ENCODE measurements at regions not wholly inside any gene's neighbourhood (a gene's known extent, or its start where the extent isn't known, plus 50 kb on each side); places are given as distances from the start of the nearest gene placed in this dataset.

DNA sequence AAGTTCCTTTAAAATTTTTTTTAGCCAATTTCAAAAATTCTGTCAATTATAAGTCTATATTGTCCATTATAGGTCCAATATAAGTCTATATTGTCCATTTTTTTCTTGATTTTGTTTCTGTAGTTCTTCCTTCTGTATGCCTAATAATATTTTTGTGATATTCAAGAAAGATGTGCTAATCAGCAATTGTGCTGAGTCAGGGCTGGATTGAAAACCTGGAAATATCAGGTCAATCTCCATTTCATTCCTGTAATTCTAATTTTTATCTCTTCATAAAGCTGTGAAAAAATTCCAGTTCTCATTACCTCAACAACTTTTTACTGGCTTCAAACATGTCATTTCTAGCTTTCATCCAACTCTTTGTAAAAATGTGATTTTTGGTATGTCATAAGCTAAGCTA lies 353.7 kb downstream of the SLITRK6 start:
- DNase-seq = no peak

DNA sequence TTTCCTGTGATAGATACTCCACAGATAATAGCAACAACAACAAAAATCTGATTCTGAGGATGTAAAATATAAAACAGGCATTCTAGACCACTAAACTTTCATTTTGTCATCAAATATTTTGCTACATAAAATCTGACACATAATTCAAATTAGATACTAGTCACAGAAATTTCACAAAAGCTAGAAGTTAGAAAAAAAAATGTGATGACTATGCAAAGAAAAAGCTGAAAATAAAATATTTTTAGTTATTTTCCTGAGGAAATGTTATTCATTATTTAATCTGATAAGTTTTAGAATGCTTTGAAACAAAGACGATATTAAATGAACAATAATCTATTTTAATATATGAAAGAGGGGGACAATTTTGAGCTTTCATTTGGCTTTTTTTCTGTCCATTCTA lies 357.2 kb downstream of the SLITRK6 start:
- DNase-seq = no peak

DNA sequence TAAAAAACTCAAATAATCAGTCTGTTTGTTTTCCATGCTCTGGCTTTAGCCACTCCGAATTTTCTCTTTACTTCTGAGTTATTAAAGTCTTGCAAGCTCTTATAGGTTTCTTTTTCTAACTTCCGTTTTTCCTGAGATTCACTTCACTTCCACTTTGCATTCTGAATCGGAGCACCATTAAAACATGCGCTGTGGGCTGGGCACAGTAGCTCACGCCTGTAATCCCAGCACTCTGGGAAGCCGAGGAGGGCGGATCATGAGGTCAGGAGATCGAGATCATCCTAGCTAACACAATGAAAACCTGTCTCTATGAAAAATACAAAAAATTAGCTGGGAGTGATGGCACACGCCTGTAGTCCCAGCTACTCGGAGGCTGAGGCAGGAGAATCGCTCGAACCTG lies 357.9 kb downstream of the SLITRK6 start:
- DNase-seq = no peak

DNA sequence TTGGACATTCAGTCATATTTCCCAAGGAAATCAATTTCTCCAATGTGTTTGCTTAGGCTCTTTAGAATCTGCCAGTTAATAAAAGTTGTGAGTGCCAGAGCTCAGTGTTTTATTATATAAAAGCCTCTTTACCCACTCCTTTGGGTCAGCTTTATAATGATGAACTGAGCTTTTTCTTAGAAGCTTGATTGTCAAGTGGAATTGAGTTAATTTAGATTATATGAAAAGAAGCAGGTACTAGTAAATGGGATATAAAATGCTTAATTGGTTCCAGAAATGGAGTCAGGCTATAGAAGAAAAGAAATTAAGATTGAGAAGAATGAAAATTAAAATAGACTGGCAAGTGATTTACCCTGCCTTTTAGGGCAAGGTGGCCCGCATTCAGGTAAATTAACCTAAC lies 363.2 kb downstream of the SLITRK6 start:
- no peak for DNase-seq

DNA sequence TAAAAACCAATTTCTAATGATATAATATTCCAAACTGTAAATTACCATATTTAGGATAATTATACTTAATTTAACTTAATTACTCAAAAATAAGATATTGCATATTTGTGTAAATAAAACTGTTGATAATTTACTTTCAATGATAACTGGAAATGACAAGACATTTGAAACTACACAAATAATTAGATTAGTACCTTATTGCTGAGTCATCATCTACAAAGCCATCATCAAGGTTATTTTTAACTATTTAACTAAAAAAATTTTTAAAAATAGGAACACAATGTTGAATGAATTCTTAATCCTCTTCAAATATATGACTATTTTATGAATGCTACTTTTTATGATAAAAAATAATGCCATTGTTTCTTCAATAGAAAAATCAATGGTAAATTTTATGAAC lies 364.3 kb downstream of the SLITRK6 start:
- DNase-seq = no peak

DNA sequence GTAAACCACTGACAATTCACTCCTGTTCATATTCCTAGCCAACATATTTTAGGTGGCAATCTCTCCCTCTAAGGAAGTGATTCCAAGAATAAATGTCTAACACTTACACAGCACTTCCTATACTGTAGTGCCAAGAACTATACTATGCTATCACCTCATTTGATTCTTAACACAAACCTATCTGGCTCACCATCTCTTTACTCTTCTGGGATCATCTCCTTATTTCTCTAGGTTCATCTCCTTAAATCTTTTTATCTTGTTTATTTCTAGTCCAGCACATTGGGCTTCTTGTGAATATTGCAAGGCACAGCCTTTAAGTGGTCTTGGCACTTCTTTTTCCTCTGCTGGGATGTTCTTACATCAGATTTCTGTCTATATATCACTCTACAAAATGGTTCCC lies 366.3 kb downstream of the SLITRK6 start:
- DNase-seq = no peak

DNA sequence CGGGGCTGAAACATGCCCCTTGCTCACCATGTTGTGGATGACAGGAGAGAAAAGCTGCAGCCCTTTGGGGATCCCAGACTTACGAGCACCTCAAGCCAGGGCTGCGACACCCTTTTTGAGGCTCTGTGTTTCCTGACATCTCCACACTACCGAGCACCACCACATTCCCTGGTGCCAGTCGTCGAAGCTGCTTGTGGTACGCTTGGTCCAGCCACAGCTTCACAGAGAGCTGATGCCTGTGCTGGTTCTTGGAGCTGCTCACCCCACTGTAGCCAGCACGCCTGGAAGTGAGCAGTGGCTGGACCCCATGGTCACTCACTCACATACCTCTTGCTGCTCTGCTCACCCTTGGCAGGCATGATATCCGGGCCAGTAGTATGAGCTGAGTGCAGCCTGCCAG lies 367.5 kb downstream of the SLITRK6 start:
- no peak for DNase-seq

DNA sequence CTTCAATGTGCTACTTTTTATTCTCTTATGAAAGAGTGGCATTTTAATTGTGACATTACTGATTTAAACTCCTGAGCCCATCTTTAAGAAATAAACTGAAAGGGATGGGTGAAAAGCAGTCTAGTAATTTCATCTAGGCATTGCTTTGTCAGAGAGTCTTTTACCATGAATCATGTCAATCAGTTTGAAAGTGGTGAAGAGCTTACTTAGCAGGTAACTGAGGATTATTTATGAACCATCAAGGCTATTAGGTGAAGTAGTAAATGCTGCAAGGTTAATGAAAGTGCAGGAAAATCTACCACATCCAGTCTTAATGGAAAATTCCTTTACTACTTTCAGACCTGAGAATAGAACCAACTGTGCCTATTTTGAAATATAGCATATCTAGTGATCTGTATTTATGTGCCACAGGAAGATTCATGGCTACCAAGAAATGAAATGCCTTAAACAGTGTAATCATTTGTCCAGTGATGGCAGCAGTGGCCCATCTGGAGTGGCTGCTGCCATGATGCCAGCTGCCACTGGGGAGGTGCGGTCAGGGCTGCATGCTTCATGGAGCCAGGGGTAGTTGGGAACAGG lies 368.9 kb downstream of the SLITRK6 start:
- DNase-seq = no peak

DNA sequence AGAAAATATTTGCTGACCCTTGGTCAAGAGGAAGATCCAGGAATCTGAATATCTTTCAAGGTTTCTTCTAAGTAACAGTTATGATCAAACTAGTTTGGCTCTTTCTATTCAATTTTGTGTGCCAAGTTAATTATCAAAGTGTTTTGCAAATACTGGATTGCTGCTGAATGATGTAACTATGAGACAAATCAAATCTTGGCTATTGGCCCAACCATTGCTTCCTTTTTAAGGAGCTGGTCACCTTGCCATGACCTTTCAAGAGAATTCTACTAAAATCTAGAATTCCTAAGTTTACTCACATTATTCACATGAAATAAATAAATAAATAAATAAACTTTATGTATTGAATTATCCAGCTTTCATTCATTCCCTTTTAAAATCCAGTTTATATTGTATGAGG lies 371.8 kb downstream of the SLITRK6 start:
- DNase-seq = no peak

DNA sequence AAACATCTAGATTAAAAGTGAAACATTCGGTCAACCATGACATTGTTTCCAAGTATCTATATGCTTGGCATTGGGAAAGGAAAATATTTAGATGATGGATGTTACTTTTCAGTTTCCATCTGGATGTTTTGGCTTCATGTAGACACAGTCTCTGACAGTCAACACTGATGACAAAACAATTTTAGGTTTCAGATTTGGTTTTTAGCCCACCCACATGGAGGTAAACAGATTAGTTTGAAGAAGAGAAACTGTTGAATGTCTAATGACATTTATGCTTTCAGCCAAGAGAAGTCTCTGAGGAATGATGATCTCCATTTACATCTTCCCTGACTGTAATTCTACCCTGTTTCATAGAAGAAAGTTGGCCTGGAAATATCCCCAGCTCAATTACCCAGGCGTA lies 379.1 kb downstream of the SLITRK6 start:
- no peak for DNase-seq

DNA sequence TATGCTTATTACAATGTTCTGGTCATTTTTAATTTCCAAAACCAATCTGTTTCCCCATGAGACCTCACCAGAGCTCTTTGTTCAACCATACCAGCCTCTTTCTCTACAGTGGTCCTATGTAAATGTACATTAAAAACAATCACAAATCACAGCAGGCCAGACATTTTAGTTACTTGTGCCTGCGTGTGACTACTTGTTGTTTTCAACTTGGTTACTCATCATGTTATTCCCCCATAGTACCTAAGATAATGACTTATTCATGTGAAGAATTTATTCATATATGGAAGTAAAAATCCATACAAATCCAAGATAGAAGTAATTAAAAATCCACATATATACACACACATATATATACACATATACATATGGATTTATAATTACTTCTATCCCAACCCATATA lies 379.6 kb downstream of the SLITRK6 start:
- DNase-seq = no peak

DNA sequence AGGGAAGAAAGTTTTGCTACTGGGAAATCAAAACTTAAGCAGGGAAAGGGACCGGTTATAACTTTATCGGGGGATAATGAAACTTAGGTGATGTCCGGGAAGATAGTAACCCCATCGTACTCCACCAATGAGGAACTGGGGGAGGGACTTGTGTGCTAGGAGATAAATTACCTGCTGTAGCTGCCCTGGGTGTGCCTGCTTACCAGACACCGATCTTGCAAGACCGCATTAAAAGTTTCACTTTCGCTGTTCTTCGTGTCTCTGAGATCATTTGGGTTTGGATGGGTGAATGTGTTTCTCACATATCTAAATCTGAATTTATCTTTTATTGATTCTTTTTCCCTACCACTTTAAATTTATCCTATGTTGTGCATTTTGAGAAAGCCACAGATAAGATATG lies 381.4 kb downstream of the SLITRK6 start:
- no peak for DNase-seq

DNA sequence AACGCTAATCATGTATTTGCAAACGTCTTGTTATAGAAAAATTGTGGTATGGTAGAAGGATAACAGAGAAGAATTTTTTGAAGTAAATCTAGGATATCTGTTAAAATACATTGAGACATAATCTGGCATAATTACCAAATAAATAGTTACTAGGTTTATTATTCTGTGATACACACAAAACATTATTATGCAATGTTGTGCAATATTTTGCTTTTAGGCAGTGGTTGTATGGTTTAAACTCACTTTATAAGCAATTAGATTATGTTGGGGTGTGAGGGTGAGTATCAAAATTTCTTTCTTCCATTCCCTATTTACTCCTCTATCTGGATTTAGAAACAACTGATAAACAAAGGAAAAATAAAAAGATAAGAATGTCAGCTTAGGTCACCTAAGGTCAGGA lies 385.6 kb downstream of the SLITRK6 start:
- DNase-seq = no peak

DNA sequence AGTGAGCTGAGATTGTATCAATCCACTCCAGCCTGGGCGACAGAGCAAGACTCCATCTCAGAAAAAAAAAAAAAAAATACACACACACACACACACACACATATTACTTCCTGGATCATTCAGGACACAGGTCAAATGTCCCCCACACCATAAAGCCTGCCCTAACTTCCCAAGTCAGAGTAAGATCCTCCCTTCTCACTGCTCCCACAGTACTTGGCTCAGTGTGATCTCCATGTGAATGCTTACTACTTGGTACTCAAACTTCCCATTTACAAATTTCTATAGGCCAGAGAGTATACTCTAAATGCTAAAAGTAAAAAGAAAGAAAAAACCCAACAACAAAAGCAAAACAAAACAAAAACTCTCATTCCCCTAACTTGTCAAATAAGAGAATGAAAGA lies 386.8 kb downstream of the SLITRK6 start:
- DNase-seq = no peak

DNA sequence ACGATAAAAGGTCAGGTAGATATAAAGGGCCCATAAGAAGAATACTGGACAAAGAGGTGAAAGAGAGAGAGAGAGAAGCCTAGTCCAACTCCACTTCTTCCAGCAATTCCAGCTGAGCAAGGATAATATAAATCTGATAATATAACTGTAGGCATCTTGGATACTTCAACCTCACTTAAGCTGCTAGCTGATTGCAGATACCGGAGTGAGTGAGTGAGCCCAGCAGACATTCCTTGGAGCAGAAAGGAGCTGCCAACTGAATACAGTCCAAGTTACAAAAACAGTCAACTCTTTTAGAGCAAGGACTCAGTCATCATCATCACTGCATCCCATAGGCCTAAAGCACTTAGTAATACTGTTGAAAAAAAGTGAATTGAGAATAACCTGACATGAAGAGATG lies 387.6 kb downstream of the SLITRK6 start:
- DNase-seq = no peak

DNA sequence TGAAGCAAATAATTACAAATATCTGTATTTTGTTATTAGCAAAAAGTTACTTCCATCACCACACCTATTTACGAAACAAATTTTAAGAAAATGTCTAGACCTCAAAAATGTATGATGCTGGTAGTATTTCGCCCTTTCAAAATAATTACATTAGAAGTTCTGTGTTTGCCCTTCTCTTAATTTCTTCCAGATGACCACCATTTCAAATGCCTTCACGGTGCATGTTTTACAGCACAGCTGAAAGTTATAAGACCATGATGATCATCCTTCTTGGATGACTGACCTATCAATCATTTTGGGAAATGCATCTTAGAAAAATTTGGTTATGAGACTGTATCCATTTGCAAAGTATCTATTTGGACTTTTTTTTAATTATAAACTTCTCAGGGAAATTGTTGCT lies 390.8 kb downstream of the SLITRK6 start:
- DNase-seq = no peak

DNA sequence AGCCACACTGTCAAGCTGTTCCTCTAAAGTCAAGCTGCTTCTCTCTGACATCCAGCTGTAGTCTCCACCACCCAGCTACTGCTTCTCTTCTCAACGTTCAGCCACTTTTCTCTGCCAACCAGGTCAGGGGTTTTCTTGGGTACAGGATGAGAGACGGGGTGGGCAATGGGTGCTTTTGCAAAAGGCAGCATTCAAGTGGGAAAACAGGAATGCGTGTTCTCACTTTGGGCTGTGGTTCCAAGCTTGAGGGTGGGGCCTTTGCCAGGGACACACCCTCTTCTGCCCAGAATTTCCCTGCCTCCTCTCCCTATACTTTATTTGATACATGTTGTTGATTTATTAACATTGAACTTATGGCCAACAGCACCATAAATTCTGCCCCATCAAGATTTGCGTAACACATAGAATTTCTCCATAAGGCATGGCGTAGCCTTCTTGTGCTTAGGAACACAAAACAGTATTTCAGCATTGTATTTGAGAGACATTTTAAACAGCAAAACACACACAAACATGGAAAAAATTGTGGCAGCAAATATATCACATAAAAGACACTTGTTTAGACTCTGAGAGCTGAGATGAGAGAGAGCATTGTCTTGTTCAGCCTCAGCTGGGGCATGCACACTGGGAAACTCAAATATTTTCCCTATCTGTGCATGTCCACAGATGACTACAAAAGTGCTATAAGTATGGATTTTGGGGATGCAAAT lies 392.8 kb downstream of the SLITRK6 start:
- no peak for DNase-seq

DNA sequence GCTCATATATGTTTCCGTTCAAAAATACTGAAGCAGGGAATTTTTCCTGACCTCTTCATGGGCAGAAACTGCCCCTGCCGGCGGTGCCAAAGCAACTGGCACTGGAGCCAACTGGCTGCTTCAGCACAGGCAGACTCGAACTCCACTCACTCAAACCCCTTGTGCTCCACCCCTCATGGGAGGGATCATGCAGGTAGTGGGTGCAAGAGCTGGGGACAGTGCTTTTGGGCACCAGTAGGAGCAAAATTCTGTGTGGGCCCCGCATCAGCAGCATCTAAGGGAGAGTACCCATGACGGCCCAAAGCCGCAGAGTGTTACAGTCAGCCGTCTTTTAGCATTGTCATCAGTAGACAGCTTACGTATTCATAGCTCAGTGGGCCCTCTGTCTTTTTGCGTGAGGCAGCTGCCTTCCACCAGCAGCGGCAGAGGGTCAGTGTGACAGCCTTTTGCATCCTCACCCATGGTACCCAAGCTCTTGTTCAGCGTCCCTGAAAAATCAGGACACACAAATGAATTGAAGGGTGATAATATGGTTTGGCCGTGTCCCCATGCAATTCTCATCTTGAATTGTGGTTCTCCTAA lies 393.8 kb downstream of the SLITRK6 start:
- no peak for DNase-seq

DNA sequence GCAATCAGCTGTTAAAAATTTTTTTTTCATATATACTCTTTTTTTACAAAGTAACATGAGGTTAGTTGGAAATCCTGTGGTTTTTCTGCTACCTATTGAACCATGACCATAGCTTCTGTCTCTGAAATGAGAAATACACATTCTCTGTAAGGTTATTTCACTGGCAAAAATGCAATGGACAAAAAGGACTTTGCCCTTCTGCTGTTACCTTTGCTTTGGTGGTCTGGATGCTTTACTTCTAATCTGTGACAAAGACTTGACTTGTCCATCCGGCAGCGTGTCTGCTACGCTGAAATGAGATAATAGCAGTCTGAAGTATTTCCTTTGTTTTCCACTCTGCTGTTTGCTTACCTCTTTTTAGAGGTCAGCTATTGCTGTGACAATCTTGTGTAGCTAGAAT lies 412.8 kb downstream of the SLITRK6 start:
- no peak for DNase-seq

DNA sequence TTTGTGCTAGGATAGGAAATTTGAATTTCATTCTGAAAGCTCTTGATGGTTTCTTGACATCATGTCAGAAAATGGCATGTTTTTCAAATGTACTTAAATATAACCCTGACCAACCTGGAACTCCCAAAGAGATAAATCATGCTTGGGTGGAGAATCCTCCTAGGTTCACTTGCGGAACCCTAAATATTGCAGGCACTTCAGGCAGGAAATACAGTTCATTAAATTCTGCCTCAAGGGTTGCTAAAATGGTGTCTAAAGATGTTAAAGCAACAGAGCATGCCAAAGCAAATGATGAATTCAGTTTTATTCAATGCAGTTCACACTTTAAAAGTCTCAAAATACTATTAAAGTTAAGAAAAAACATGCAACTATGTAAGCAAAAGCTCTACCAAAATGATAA lies 415.9 kb downstream of the SLITRK6 start:
- DNase-seq = no peak

DNA sequence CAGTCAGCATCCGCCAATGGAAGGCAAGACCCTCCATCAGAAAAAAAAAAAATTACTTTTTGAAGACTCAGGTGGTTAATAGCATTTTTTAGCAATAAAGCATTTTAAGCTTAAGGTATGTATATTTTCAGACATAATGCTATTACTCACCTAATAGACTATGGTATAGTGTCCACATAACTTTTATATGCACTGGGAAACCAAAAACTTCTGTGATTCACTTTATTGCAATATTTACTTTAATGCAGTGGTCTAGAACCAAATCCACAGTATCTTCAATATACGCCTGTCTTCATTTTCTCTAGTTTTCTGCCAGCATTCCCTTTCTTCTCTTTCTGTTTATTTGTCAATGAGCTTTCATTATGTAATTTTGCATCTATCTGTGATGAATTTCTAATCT lies 418.1 kb downstream of the SLITRK6 start:
- DNase-seq = no peak

DNA sequence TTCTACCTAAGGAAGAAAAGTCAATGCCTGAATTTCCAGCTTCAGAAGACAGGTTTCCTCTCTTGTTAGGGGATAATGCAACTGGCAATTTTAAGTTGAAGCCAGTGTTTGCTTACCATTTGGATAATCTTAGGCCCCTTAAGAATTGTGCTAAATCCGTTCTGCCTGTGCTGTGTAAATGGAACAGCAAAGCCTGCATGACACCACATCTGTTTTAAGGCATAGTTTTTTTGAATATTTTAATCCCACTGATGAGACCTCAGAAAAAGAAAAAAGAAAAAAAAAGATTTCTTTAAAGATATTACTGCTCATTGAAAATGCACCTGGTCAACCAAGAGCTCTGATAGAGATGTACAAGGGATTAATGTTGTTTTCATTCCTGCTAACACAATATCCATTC lies 419.2 kb downstream of the SLITRK6 start:
- no peak for DNase-seq

DNA sequence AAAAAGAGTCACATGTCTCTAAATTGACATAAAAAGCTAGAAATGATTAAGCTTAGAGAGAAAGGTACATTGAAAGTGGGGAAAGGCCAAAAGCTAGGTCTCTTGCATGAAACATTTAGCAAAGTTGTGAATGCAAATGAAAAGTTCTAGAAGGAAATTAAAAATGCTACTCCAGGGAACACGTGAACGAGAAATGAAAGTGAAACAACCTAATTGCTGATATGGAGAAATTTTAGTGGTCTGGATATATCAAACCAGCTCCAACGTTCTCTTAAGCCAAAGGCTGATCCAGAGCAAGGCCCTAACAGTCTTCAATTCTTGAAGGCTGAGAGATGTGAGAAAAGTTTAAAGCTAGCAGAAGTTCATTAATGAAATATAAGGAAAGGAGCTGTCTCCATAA lies 419.8 kb downstream of the SLITRK6 start:
- no peak for DNase-seq

DNA sequence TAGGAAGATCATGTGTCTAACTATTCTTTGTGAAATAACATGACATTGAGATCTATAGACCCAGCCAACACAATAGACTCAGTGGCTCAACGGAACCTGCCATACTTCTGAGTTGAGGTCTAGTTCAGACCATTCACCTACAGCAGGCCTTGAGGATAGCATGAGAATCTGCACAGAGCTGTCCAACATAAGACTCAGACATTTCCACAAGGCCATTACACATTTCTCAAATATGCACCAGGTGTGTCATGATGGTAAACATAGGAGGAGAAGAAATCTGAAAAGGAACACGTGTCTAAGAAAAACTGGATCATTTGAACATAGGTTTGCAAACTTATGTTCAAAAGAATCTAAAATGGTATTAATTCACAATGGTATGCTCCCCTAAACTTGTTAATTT lies 421.4 kb downstream of the SLITRK6 start:
- no peak for DNase-seq

DNA sequence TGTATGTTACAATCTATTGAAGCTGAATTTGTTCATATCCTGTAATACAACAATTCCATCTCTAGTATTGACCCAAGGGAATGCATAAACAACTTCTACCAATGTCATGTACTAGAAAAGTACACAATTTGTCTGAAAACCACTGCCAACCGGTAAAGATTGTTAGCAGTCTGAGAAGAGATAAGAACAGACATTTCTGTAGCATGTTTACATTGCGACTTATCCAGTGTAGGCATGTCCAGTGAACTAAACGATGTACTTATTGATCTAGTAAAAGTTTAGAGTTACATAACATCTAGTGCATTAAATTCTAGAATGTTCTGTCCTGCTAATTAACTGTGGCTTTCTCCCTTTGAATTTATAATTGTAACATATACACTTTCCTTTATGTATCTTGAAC lies 425.9 kb downstream of the SLITRK6 start:
- DNase-seq = no peak
